ENCODE measurements at regions not wholly inside any gene's neighbourhood (a gene's known extent, or its start where the extent isn't known, plus 50 kb on each side); places are given as distances from the start of the nearest gene placed in this dataset.
"Not testable (repeated sequence)": the region's sequence is repeated elsewhere in the genome, so short reads cannot be mapped to it uniquely, and the experiment has no call there.

DNA sequence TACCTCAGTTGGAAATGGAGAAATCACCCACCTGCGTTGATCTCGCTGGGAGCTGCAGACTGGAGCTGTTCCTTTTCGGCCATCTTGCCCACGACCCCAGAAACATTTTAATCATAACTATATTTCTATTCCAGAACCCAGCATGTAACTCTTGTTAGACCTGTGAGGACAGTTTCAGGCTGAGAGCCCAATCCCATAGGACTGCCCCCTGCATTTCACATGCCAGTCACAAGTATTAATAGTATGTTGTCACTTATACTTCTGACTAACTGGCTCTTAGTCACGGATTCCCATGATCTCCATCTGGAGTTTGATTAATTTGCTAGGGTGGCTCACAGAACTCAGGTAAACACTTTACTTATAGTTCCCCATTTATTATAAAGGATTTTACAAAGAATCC is 60.6 kb upstream of the PRNP start:
- no peak for DNase-seq (ENCODE audit: low spot score in 2 of 2)
- whole genome bisulfite sequencing, 2 donors, result 94 to 97% methylated on average over 5 of the region's 5 CpGs
- H3K4me3 ChIP-seq (ENCODE audit: low read depth, poor library complexity, severe bottlenecking), result no peak overlapping the region
- TF ChIP-seq POLR2A (IDR thresholded peaks at IDR 0.05), result no peak
- TF ChIP-seq, protein P1, sequence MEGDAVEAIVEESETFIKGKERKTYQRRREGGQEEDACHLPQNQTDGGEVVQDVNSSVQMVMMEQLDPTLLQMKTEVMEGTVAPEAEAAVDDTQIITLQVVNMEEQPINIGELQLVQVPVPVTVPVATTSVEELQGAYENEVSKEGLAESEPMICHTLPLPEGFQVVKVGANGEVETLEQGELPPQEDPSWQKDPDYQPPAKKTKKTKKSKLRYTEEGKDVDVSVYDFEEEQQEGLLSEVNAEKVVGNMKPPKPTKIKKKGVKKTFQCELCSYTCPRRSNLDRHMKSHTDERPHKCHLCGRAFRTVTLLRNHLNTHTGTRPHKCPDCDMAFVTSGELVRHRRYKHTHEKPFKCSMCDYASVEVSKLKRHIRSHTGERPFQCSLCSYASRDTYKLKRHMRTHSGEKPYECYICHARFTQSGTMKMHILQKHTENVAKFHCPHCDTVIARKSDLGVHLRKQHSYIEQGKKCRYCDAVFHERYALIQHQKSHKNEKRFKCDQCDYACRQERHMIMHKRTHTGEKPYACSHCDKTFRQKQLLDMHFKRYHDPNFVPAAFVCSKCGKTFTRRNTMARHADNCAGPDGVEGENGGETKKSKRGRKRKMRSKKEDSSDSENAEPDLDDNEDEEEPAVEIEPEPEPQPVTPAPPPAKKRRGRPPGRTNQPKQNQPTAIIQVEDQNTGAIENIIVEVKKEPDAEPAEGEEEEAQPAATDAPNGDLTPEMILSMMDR (IDR thresholded peaks at IDR 0.05), result no peak
- intact Hi-C loops (cut with DNase I; ENCODE audit: low total_unique reads), result no loop called here

DNA sequence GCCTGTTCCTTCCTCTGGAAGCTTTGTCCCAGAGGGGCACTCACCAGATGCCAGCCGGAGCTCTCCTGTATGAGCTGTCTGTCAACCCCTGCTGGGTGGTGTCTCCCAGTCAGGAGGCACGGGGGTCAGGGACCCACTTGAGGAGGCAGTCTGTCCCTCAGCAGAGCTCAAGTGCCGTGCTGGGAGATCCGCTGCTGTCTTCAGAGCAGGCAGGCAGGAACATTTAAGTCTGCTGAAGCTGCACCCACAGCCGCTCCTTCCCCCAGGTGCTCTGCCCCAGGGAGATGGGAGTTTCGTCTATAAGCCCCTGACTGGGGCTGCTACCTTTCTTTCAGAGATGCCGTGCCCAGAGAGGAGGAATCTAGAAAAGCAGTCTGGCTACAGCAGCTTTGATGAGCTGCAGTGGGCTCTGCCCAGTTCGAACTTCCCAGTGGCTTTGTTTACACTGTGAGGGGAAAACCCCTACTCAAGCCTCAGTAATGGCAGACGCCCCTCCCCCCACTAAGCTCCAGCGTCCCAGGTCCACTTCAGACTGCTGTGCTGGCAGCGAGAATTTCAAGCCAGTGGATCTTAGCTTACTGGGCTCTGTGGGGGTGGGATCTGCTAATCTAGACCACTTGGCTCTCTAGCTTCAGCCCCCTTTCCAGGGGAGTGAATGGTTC is 61.5 kb upstream of the PRNP start:
- 84 to 88% methylated on average over 11 of the region's 11 CpGs for WGBS, 2 donors

DNA sequence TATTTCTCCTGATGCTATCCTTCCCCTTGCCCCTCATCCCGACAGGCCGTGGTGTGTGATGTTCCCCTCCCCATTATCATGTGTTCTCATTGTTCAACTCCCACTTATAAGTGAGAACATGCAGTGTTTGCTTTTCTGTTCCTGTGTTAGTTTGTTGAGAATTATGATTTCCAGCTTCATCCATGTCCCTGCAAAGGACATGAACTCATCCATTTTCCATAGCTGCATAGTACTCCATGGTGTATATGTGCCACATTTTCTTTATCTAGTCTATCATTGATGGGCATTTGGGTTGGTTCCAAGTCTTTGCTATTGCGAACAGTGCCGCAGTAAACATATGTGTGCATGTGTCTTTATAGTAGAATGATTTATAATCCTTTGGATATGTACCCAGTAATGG is 67.1 kb upstream of the PRNP start:
- H3K4me3 ChIP-seq (ENCODE audit: low read depth, poor library complexity, severe bottlenecking); DNase-seq (ENCODE audit: low spot score in 2 of 2); intact Hi-C loops (cut with DNase I; ENCODE audit: low total_unique reads): not testable (repeated sequence)
- WGBS, 2 donors, result 88 to 91% methylated on average over 4 of the region's 4 CpGs

More for the DNA sequence above, 61.5 kb upstream of the PRNP start:
- intact Hi-C loops (cut with DNase I; ENCODE audit: low total_unique reads); H3K4me3 ChIP-seq (ENCODE audit: low read depth, poor library complexity, severe bottlenecking); DNase-seq (ENCODE audit: low spot score in 2 of 2): not testable (repeated sequence)

DNA sequence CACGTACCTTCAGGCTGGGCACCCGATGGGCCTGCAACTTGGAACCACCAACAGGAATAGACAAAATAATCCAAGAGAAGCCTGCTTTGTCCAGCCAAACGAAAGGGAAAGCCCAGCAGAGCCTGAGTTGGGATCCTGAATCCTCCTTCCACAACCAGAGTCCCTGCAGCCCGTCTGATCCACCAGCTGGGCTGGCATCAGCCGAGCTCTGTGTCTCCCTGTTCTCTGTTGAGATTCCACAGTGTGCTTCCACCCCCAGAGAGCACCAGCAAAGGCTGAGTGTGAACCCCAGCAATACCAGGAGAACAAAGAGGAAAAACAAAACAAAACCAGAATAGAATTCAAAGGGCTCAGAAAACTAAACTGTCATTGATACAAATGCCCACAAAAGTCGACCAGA is 68.8 kb upstream of the PRNP start:
- intact Hi-C loops (cut with DNase I; ENCODE audit: low total_unique reads), result no loop called here
- DNase-seq (ENCODE audit: low spot score in 2 of 2), result no peak
- no peak for TF ChIP-seq POLR2A (IDR thresholded peaks at IDR 0.05)
- TF ChIP-seq, protein P1 (IDR thresholded peaks at IDR 0.05), result no peak
- whole genome bisulfite sequencing, 2 donors, result 85 to 88% methylated on average over 6 of the region's 6 CpGs
- no peak overlapping the region for H3K4me3 ChIP-seq (ENCODE audit: low read depth, poor library complexity, severe bottlenecking)

DNA sequence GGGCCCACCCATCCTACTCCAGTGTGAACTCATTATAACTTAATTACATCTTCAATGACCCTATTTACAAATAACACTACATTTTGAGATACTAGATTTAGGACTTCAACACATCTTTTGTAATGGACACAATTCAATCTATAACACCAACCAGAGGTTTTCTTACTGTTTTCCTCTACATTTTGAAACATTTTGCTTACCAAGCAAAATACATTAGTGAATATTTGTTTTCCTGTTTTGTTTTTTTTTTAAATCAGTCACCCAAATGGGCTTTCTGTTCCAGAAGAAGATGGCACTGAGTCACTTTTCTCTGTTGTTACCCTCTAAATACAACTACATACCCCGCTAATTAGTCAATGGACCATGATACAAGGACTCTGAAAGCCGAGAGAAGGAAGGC is 69.2 kb upstream of the PRNP start:
- DNase-seq (ENCODE audit: low spot score in 2 of 2), result no peak
- H3K4me3 ChIP-seq (ENCODE audit: low read depth, poor library complexity, severe bottlenecking), result no peak overlapping the region
- intact Hi-C loops (cut with DNase I; ENCODE audit: low total_unique reads), result no loop called here
- WGBS, 2 donors, result 93 to 96% methylated on average over 2 of the region's 2 CpGs
- TF ChIP-seq, protein P1 (IDR thresholded peaks at IDR 0.05), result no peak
- TF ChIP-seq POLR2A (IDR thresholded peaks at IDR 0.05), result no peak

DNA sequence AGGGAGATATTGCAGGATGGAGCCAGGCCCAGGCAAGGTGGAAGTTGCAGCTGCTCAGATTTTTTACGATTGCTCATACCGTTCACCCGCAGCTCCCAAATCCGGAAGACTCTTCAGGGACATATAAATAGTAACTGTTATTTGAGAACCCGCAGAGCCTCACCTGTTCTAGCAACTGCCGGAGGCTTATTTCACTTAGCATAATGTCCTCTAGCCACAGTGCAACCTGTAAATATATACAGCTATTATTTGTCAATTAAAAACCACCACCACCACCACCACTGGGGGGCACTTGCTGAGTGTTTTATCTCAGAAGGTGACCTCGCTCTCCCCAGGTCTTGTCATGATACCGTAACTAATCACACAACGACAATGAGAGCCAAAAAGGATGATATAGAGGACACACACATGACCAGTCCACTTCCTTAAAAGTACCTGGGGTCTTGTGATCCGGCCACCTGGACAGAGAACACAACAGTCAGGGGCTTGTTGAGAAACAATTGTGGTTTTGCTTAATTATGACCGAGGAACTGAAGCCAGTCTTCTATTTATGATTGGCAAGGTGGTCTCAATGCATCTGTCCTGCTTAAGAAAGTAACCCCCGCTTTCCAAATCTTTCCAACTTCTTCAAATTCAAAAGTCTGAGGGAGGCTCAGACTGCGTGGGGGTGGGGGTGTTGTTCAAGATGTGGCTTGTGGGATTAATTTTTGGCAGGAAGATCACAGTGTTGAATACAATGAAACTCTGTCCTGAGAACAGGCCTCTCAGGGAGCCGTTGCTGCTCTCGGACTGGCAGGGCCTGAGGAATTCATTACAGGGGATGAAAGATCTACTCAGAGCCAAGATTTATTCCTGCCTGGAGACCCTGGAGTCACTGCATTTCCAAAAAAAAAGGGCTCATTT is 72.3 kb upstream of the PRNP start:
- TF ChIP-seq POLR2A (IDR thresholded peaks at IDR 0.05), result no peak
- TF ChIP-seq, protein P1 (IDR thresholded peaks at IDR 0.05), result no peak
- intact Hi-C loops (cut with DNase I; ENCODE audit: low total_unique reads), result loop anchor here (5.0 kb wide), 1 partner anchor 232 kb away; no protein-coding TSS in a partner anchor
- DNase-seq (ENCODE audit: low spot score in 2 of 2), result peak in 1 of 2 donors; percentile 60
- WGBS, 2 donors, result 35 to 38% methylated on average over 15 of the region's 15 CpGs
- H3K4me3 ChIP-seq (ENCODE audit: low read depth, poor library complexity, severe bottlenecking), result no peak overlapping the region

Data from lower leg skin (tissue), 4 donors.